Panc1 (cell line): ENCODE measurements at regions not wholly inside any gene's neighbourhood (a gene's known extent, or its start where the extent isn't known, plus 50 kb on each side); places are given as distances from the start of the nearest gene placed in this dataset.
"Not testable (repeated sequence)": the region's sequence is repeated elsewhere in the genome, so short reads cannot be mapped to it uniquely, and the experiment has no call there.

ENCODE experiments used
- ATAC-seq: fragments of 200-7000 bp; cut with Tn5 transposase; 2 replicates; pipeline ENCODE4 v1.9.1; 2020; ENCODE audit warnings: mild to moderate bottlenecking, moderate library complexity
- BruUV-seq: library from RNA; stranded (reverse); fragments of 400-500 nt; replicated peaks from 2 replicates; lab custom pipeline; 2021; lab: Mats Ljungman, UMichigan
- CTCF ChIA-PET: fragments of 300-600 bp; sonication (Branson Sonifier 250); formaldehyde crosslinking; loops from one replicate; lab custom pipeline; 2022; ENCODE audit warnings: antibody characterized with exemption; lab: Charles Lee
- POLR2A ChIA-PET: fragments of 300-600 bp; sonication (Branson Sonifier 250); formaldehyde crosslinking; loops from one replicate; lab custom pipeline; 2022; ENCODE audit warnings: antibody characterized with exemption; lab: Charles Lee
- DNase-seq: peaks from one replicate; pipeline ENCODE4 v3.0.0-alpha.2; 2010; ENCODE audit warnings: low read depth, low spot score
- H3K27ac ChIP-seq: 2 replicates; pipeline ENCODE4 v1.5.1; 2011; ENCODE audit warnings: mild to moderate bottlenecking, low read length, inconsistent platforms
- H3K27me3 ChIP-seq: fragments of 200-500 bp; sonication (Bioruptor generic); 2 replicates; pipeline ENCODE4 v1.6.0; 2014; ENCODE audit warnings: low read length, inconsistent platforms; ENCODE audit not compliant: control insufficient read depth, insufficient read depth
- H3K36me3 ChIP-seq: fragments of 200-500 bp; sonication (Bioruptor generic); 2 replicates; pipeline ENCODE4 v1.5.1; 2014; ENCODE audit warnings: inconsistent platforms, mild to moderate bottlenecking, low read length, moderate library complexity; ENCODE audit not compliant: control insufficient read depth, insufficient read depth
- H3K4me1 ChIP-seq: 2 replicates; pipeline ENCODE4 v1.5.1; 2011; ENCODE audit warnings: inconsistent platforms, mild to moderate bottlenecking, low read length, moderate library complexity; ENCODE audit not compliant: control insufficient read depth, insufficient read depth
- H3K4me3 ChIP-seq, 2 experiments: 2 replicates each; pipeline ENCODE4 v1.5.1; 2011 to 2012; ENCODE audit warnings: low read depth in 2 of 2, low read length in 2 of 2, mild to moderate bottlenecking in 2 of 2, inconsistent platforms in 1 of 2, moderate library complexity in 1 of 2
- H3K9me3 ChIP-seq: fragments of 200-500 bp; sonication (Bioruptor generic); 2 replicates; pipeline ENCODE4 v1.5.1; 2014; ENCODE audit warnings: low read depth, mild to moderate bottlenecking, inconsistent platforms, low read length, moderate library complexity; ENCODE audit not compliant: control insufficient read depth, insufficient read depth
- POLR2AphosphoS5 ChIP-seq: IDR thresholded peaks from 2 replicates; pipeline ENCODE4 v1.6.1; 2012; ENCODE audit warnings: mild to moderate bottlenecking, low read depth, low read length, moderate library complexity
- SIN3A ChIP-seq: IDR thresholded peaks from 2 replicates; pipeline ENCODE4 v1.6.1; 2012; ENCODE audit warnings: low read depth, mild to moderate bottlenecking, low read length, moderate library complexity, borderline replicate concordance; ENCODE audit not compliant: insufficient read depth
- TCF7L2 ChIP-seq: IDR thresholded peaks from 2 replicates; pipeline ENCODE4 v1.6.1; 2011; ENCODE audit warnings: mild to moderate bottlenecking, low read depth, low read length, inconsistent platforms
- in situ Hi-C: cut with HindIII; loops from 2 replicates; pipeline ENCODE4 v1.10.0; 2016; ENCODE audit warnings: low sequenced_read_pairs, low pct_unique_long_range_greater_than_20kb
- intact Hi-C: fragments of 100-400 bp; cut with micrococcal nuclease; formaldehyde crosslinking; loops from one replicate; pipeline ENCODE4 v1.10.0; 2022; ENCODE audit not compliant: unreplicated experiment
- TF ChIP-seq, protein P1 (sequence below), 2 experiments: IDR thresholded peaks; 2 replicates each; pipeline ENCODE4 v1.6.1; 2011 to 2012; ENCODE audit warnings: low read depth in 2 of 2, control low read depth in 1 of 2, low read length in 1 of 2, mild to moderate bottlenecking in 1 of 2, moderate library complexity in 1 of 2; ENCODE audit not compliant: insufficient read depth in 1 of 2
- TF ChIP-seq, protein P2 (sequence below): fragments of 450-650 bp; IDR thresholded peaks from 2 replicates; pipeline ENCODE4 v1.5.1; 2017; ENCODE audit warnings: mild to moderate bottlenecking

DNA sequence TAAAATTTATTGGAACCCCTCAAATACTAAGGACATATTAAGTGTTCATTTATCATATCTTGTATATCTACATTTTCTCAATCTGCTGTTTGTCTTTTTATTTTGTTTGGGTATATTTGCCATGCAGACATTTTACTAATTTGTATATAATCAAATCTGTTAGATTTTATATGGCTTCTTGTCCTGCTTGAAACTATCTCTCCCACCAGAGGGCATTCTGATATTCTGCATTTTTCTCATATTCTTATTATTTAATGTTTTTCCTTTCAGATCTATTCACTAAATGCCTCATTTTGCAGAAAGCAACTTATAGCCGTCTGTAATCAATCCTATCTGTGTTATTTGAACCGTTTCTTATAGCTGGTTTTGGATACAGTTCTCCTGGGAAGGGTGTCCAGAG, 745.5 kb downstream of the LRRIQ3 start:
- Histone ChIP-seq H3K27me3 (no peaks in the 10 kb centered on the region), H3K9me3 (no peaks in the 10 kb centered on the region), H3K27ac (no peak overlapping the region), H3K36me3 (no peaks in the 10 kb centered on the region), H3K4me1 (no peaks in the 10 kb centered on the region), H3K4me3 (no peak overlapping the region)
- ATAC-seq (no peak), DNase-seq (no peak)
- CTCF ChIA-PET, result no interaction called here
- intact Hi-C loops, result no loop called here
- no TSS peak for BruUV-seq
- TF ChIP-seq, protein P1, sequence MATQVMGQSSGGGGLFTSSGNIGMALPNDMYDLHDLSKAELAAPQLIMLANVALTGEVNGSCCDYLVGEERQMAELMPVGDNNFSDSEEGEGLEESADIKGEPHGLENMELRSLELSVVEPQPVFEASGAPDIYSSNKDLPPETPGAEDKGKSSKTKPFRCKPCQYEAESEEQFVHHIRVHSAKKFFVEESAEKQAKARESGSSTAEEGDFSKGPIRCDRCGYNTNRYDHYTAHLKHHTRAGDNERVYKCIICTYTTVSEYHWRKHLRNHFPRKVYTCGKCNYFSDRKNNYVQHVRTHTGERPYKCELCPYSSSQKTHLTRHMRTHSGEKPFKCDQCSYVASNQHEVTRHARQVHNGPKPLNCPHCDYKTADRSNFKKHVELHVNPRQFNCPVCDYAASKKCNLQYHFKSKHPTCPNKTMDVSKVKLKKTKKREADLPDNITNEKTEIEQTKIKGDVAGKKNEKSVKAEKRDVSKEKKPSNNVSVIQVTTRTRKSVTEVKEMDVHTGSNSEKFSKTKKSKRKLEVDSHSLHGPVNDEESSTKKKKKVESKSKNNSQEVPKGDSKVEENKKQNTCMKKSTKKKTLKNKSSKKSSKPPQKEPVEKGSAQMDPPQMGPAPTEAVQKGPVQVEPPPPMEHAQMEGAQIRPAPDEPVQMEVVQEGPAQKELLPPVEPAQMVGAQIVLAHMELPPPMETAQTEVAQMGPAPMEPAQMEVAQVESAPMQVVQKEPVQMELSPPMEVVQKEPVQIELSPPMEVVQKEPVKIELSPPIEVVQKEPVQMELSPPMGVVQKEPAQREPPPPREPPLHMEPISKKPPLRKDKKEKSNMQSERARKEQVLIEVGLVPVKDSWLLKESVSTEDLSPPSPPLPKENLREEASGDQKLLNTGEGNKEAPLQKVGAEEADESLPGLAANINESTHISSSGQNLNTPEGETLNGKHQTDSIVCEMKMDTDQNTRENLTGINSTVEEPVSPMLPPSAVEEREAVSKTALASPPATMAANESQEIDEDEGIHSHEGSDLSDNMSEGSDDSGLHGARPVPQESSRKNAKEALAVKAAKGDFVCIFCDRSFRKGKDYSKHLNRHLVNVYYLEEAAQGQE (IDR thresholded peaks at IDR 0.05; ENCODE audit: insufficient read depth in 1 of 2, low read depth in 2 of 2, low read length in 1 of 2), result no peak
- TF ChIP-seq POLR2AphosphoS5 (no peak), SIN3A (no peak), TCF7L2 (no peak)
- TF ChIP-seq, protein P2, sequence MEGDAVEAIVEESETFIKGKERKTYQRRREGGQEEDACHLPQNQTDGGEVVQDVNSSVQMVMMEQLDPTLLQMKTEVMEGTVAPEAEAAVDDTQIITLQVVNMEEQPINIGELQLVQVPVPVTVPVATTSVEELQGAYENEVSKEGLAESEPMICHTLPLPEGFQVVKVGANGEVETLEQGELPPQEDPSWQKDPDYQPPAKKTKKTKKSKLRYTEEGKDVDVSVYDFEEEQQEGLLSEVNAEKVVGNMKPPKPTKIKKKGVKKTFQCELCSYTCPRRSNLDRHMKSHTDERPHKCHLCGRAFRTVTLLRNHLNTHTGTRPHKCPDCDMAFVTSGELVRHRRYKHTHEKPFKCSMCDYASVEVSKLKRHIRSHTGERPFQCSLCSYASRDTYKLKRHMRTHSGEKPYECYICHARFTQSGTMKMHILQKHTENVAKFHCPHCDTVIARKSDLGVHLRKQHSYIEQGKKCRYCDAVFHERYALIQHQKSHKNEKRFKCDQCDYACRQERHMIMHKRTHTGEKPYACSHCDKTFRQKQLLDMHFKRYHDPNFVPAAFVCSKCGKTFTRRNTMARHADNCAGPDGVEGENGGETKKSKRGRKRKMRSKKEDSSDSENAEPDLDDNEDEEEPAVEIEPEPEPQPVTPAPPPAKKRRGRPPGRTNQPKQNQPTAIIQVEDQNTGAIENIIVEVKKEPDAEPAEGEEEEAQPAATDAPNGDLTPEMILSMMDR, result no peak
- POLR2A ChIA-PET, result no interaction called here
- in situ Hi-C loops, result no loop called here

DNA sequence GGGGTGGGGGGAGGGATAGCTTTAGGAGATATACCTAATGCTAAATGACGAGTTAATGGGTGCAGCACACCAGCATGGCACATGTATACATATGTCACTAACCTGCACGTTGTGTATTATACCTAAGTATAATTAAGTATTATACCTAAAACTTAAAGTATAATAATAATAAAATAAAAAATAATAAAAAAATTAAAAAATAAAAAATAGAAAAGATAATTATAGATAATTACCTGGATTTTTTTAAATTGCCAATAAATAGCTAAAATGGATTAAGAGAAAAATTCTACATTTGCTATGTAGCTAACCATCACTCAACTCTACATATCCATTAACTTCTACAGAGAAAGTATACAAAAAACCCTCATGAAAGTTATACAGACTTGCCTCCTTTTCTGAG, 747.3 kb downstream of the LRRIQ3 start:
- H3K4me1 ChIP-seq, H3K27ac ChIP-seq, H3K4me3 ChIP-seq, CTCF ChIA-PET, intact Hi-C loops, H3K9me3 ChIP-seq, DNase-seq, BruUV-seq, H3K27me3 ChIP-seq, in situ Hi-C loops, ATAC-seq, H3K36me3 ChIP-seq: not testable (repeated sequence)
- POLR2A ChIA-PET, result interaction anchor here (0.6 kb wide), 1 partner anchor 1187 kb away, joined by 3 read pairs; no protein-coding TSS in a partner anchor

DNA sequence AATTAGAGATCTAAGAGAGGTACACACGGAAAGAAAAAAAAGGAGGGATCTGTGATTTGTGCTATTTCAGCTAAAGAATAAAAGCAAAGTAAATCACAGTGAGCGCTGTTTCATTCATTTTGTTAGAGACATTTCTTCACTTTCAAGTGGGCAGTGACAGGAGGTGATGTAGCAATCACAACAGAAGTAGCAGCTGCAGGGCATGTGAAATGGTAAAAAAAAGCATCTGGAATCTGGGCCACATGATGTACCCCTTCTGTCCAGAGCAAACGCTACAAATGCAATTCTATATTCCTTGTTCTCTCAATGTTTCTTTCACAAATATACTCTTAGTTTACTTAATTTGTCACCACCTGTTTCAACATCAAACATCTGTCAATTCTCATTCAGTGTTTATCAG, 786.5 kb downstream of the LRRIQ3 start:
- TF ChIP-seq, protein P2, result no peak
- TF ChIP-seq TCF7L2 (no peak), SIN3A (no peak), POLR2AphosphoS5 (no peak)
- TF ChIP-seq, protein P1 (IDR thresholded peaks at IDR 0.05; ENCODE audit: insufficient read depth in 1 of 2, low read depth in 2 of 2, low read length in 1 of 2), result no peak
- intact Hi-C loops, result no loop called here
- POLR2A ChIA-PET, result no interaction called here

More for the DNA sequence above, 786.5 kb downstream of the LRRIQ3 start:
- Histone ChIP-seq H3K4me1 (no peaks in the 10 kb centered on the region), H3K9me3 (no peaks in the 10 kb centered on the region), H3K27ac (no peak overlapping the region), H3K27me3 (no peaks in the 10 kb centered on the region), H3K36me3 (no peaks in the 10 kb centered on the region), H3K4me3 (no peak overlapping the region)
- ATAC-seq, result no peak
- in situ Hi-C loops, result no loop called here
- no TSS peak for BruUV-seq
- CTCF ChIA-PET, result no interaction called here
- no peak for DNase-seq
